Heart left ventricle (tissue), 16 donors: ENCODE measurements at regions not wholly inside any gene's neighbourhood (a gene's known extent, or its start where the extent isn't known, plus 50 kb on each side); places are given as distances from the start of the nearest gene placed in this dataset.

Experiments used
- ATAC-seq, 4 donors: fragments of 200-7000 bp; cut with Tn5 transposase; one replicate each; pipeline ENCODE4 v1.9.1; 2020 to 2022; ENCODE audit warnings: moderate library complexity in 4 of 4, mild to moderate bottlenecking in 3 of 4, moderate number of reproducible peaks in 1 of 4
- DNase-seq, 5 donors: peaks; one replicate each; pipeline ENCODE4 v3.0.0-alpha.2; 2020
- H3K27ac ChIP-seq, 12 donors: fragments of 200-600 bp; sonication (generic) in 4 of 12; one replicate each; pipeline versions ENCODE4 v1.5.0 to v1.8.0; 2016 to 2022; ENCODE audit warnings: mild to moderate bottlenecking in 2 of 12
- H3K27me3 ChIP-seq, 9 donors: fragments of 200-600 bp; sonication (generic) in 2 of 9; one replicate each; pipeline versions ENCODE4 v1.5.1 to v1.8.0; 2016 to 2022; ENCODE audit warnings: mild to moderate bottlenecking in 3 of 9
- H3K36me3 ChIP-seq, 9 donors: fragments of 200-600 bp; sonication (generic) in 2 of 9; one replicate each; pipeline versions ENCODE4 v1.5.0 to v1.8.0; 2018 to 2022; ENCODE audit warnings: mild to moderate bottlenecking in 2 of 9
- H3K4me1 ChIP-seq, 12 donors: fragments of 200-600 bp; sonication (generic) in 4 of 12; one replicate each; pipeline versions ENCODE4 v1.5.0 to v1.8.0; 2016 to 2022; ENCODE audit warnings: mild to moderate bottlenecking in 3 of 12
- H3K4me3 ChIP-seq, 12 donors: fragments of 200-600 bp; sonication (generic) in 4 of 12; one replicate each; pipeline versions ENCODE4 v1.5.0 to v1.8.0; 2017 to 2022; ENCODE audit warnings: mild to moderate bottlenecking in 9 of 12, moderate library complexity in 4 of 12
- H3K9me3 ChIP-seq, 12 donors: fragments of 200-600 bp; sonication (generic) in 4 of 12; one replicate each; pipeline versions ENCODE4 v1.5.0 to v1.8.0; 2016 to 2022; ENCODE audit warnings: mild to moderate bottlenecking in 1 of 12
- POLR2A ChIP-seq, 2 donors: fragments of 450-650 bp; IDR thresholded peaks; one replicate each; pipeline ENCODE4 v1.6.1; 2017; ENCODE audit warnings: antibody characterized with exemption in 2 of 2, mild to moderate bottlenecking in 2 of 2, moderate library complexity in 2 of 2
- WGBS, 4 donors: extraction: QIAGEN DNeasy Blood & Tissue Kit in 2 of 4; methylation state at CpG; one replicate each; pipeline versions ENCODE4 v1.1.5 to v1.1.7; 2013 to 2018; 5-methylcytosine and 5-hydroxymethylcytosine counted together
- intact Hi-C, 10 donors: fragments of 100-400 bp; cut with DNase I; formaldehyde crosslinking; loops; one replicate each; pipeline versions ENCODE4 v1.11.1 to v1.14.2; 2022
- TF ChIP-seq, protein P1 (sequence below), 12 donors: fragments of 200-600 bp; sonication (generic) in 4 of 12; IDR thresholded peaks; one replicate each; pipeline versions ENCODE4 v1.5.0 to v1.8.0; 2018 to 2022; ENCODE audit warnings: antibody characterized with exemption in 12 of 12, mild to moderate bottlenecking in 5 of 12
- donor health status: ischemic (EF 13 %, LVEDD 7.1; RV severe dilation, severe dysfunction).
- donor health status: healthy with polysubstance abuse.
- donor health status: DM: no; HTN: yes; CAD: no.
- donor health status: DM: no; HTN: no; CAD: no.
- donor health status: ischemic (EF 25% LVEDD 6.9; RV normal size, moderate dysfunction).
- donor health status: ischemic (EF 25% LVEDD 5.7; RV mildly dilated, moderate dysfunction).
- donor health status: healthy.
- donor health status: DM: yes; HTN: yes; CAD: no.
- donor health status: ischemic (EF 35%, LVEDD 5.7; RV mildly dilated, moderate dysfunction).
- donor health status: nonischemic (EF 11% LVEDD 7.7; RV severe dilation, severe dysfunction).
- donor health status: DM: yes; HTN: yes; CAD: no.
- donor health status: PGD.
- donor health status: ischemic (EF 29% LVEDD 5.4; RV normal size, mild dysfunction).
- donor health status: nonischemic (EF 23%, LVEDD 6.1; RV moderate dilation, normal function).

DNA sequence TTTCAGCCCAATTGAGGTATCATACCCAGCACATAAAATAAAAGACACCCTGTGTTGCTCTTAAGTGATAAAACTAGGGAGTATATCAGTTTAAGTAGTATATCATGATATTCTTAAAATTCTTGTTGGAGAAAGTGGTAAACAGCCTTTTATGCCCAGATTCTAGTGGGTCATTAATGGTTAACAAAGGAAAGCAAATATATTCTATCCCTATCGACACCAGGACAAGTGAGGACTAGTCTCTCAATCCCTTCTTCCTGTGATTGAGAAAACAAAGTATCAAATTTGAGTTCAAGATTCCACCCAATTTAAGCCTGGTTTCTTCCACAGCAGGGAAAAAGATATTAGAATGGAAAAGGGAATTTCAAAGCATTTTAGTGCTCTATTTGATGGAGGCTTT lies 142.4 kb upstream of the IL12A start:
- TF ChIP-seq, protein P1, sequence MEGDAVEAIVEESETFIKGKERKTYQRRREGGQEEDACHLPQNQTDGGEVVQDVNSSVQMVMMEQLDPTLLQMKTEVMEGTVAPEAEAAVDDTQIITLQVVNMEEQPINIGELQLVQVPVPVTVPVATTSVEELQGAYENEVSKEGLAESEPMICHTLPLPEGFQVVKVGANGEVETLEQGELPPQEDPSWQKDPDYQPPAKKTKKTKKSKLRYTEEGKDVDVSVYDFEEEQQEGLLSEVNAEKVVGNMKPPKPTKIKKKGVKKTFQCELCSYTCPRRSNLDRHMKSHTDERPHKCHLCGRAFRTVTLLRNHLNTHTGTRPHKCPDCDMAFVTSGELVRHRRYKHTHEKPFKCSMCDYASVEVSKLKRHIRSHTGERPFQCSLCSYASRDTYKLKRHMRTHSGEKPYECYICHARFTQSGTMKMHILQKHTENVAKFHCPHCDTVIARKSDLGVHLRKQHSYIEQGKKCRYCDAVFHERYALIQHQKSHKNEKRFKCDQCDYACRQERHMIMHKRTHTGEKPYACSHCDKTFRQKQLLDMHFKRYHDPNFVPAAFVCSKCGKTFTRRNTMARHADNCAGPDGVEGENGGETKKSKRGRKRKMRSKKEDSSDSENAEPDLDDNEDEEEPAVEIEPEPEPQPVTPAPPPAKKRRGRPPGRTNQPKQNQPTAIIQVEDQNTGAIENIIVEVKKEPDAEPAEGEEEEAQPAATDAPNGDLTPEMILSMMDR (IDR thresholded peaks at IDR 0.05), result no peak
- TF ChIP-seq POLR2A (IDR thresholded peaks at IDR 0.05), result no peak
- ATAC-seq (no peak), DNase-seq (no peak)
- H3K27ac ChIP-seq, result no peak overlapping the region
- intact Hi-C loops, result no loop called here
- peaks cover 0 to 79% (median 58%) of the 10 kb centered on the region in 12 donors for H3K4me1 ChIP-seq
- no peaks in the 10 kb centered on the region for H3K36me3 ChIP-seq
- no peak overlapping the region for H3K4me3 ChIP-seq
- WGBS, 4 donors, result 38 to 58% (median 48%) methylated on average over 1 of the region's 1 CpG
- no peaks in the 10 kb centered on the region for H3K9me3 ChIP-seq
- no peaks in the 10 kb centered on the region for H3K27me3 ChIP-seq

DNA sequence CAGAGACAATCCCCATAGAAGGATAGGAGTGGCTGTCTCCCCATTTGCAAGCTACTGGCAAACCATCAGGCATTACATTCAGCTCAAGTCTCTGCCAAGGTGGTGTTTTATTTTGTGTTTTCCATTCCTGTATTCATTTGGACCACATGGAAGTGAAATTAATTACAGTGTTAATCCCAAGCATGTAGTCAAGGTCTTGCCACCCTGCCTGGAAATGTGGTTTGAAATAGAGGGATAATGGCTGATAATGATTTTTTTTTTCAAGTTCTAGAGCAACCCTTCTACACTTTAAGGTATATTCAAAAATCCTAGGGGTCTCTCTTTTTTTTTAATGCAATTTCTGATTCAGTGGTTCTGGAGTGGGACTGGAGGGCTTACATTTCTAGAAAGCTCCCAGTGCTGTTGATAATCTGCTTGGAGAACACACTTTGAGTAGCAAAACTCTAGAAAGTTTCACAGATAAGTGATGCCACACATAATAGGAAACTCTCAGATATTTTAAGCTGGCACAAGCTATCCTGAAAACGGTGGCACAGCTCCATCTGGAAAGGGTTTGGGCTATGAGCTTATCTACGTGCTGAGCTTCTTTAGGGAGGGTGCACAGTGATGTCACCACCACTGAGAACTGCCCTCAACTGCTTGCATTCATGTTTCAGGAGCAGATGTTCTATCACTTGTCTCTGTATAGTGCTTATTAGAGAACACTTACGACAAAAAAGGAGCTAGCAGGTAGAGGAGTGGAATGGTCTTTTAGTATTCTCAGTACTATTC lies 140.1 kb upstream of the IL12A start:
- peak overlapping the region in 10 of 12 donors; percentile 4 to 93 (median 51) for H3K27ac ChIP-seq
- no peaks in the 10 kb centered on the region for H3K27me3 ChIP-seq
- whole genome bisulfite sequencing, 4 donors, result 15 to 41% (median 33%) methylated on average over 3 of the region's 3 CpGs
- ATAC-seq (peak; percentile 59 to 75 (median 64)), DNase-seq (peak in 3 of 5 donors; percentile 64 to 77 (median 68))
- H3K36me3 ChIP-seq, result no peaks in the 10 kb centered on the region
- no peak overlapping the region for H3K4me3 ChIP-seq
- TF ChIP-seq POLR2A (IDR thresholded peaks at IDR 0.05), result no peak
- TF ChIP-seq, protein P1 (IDR thresholded peaks at IDR 0.05), result no peak
- H3K9me3 ChIP-seq, result no peaks in the 10 kb centered on the region
- intact Hi-C loops, result no loop called here
- H3K4me1 ChIP-seq, result peaks cover 8 to 91% (median 75%) of the 10 kb centered on the region in 12 donors

DNA sequence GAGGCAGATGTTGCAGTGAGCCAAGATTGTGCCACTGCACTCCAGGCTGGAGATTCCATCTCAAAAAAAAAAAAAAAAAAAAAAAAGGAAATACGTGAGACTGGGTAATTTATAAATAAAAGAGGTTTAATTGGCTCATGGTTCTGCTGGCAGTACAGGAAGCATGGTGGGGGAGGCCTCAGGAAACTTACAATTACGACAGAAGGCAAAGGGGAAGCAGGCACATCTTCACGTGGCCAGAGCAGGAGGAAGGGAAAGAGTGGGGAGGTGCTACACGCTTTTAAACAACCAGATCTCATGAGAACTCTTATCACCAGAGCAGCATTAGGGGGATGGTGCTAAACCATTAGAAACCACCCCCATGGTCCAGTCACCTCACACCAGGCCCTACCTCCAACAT lies 138.2 kb upstream of the IL12A start:
- no peak overlapping the region for H3K4me3 ChIP-seq
- H3K4me1 ChIP-seq, result peaks cover 11 to 95% (median 75%) of the 10 kb centered on the region in 12 donors
- H3K27ac ChIP-seq, result peak overlapping the region in 9 of 12 donors; percentile 15 to 93 (median 90)
- ATAC-seq, result no peak
- no peaks in the 10 kb centered on the region for H3K36me3 ChIP-seq
- TF ChIP-seq POLR2A (IDR thresholded peaks at IDR 0.05), result no peak
- TF ChIP-seq, protein P1 (IDR thresholded peaks at IDR 0.05), result no peak
- WGBS, 4 donors, result 34 to 59% (median 44%) methylated on average over 4 of the region's 4 CpGs
- no peaks in the 10 kb centered on the region for H3K9me3 ChIP-seq
- no peak for DNase-seq
- no peaks in the 10 kb centered on the region for H3K27me3 ChIP-seq
- intact Hi-C loops, result loop anchor here in 1 of 10 donors (10.0 kb wide), 1 partner anchor 86 kb away; no protein-coding TSS in a partner anchor

DNA sequence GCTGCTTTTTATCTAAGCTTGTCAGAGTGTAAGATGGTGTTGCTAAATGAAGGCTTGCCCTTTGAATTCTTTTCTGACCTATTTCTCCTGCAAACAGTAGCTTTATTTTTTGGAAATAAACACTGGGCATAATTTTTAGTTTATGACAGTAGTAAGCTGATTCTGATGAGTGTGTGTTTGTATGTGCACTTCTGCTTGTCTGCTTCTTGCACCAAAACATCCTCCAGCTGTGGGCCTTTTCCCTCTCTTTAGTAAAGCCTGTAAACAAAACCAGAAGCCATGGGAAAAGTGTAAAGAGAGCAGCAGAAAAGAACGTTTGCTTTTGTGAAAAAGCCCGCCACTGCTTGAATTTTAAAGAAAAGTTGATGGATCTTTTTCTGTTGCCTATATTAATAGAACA lies 136.4 kb upstream of the IL12A start:
- Histone ChIP-seq H3K9me3 (no peaks in the 10 kb centered on the region), H3K27ac (peak overlapping the region; percentile 81 to 93 (median 88)), H3K36me3 (no peaks in the 10 kb centered on the region), H3K4me1 (peaks cover 11 to 96% (median 76%) of the 10 kb centered on the region in 12 donors), H3K27me3 (no peaks in the 10 kb centered on the region), H3K4me3 (peak overlapping the region in 9 of 12 donors; percentile 41 to 60 (median 53))
- TF ChIP-seq, protein P1 (IDR thresholded peaks at IDR 0.05), result no peak
- no peak for DNase-seq
- intact Hi-C loops, result loop anchor here in 1 of 10 donors (10.0 kb wide), 1 partner anchor 87 kb away; no protein-coding TSS in a partner anchor
- no peak for ATAC-seq
- 22 to 30% (median 23%) methylated on average over 2 of the region's 2 CpGs for WGBS, 4 donors
